AG04449 (cell line): ENCODE measurements at regions not wholly inside any gene's neighbourhood (a gene's known extent, or its start where the extent isn't known, plus 50 kb on each side); places are given as distances from the start of the nearest gene placed in this dataset.
"Not testable (repeated sequence)": the region's sequence is repeated elsewhere in the genome, so short reads cannot be mapped to it uniquely, and the experiment has no call there.

Experiments used
- CTCF ChIA-PET: fragments of 350-600 bp; formaldehyde crosslinking; extraction: SDS; loops from one replicate; lab custom pipeline; 2021; ENCODE audit warnings: antibody characterized with exemption; lab: Yijun Ruan, JAX
- POLR2A ChIA-PET: fragments of 400-600, 350-600 bp; formaldehyde crosslinking; extraction: SDS; loops from one replicate; lab custom pipeline; 2020; ENCODE audit warnings: antibody characterized with exemption, inconsistent platforms; lab: Yijun Ruan, JAX
- DNase-seq: peaks from one replicate; pipeline ENCODE4 v3.0.0-alpha.2; 2010; ENCODE audit warnings: low read depth, low spot score
- H3K4me3 ChIP-seq: 2 replicates; pipeline ENCODE4 v1.5.1; 2011; ENCODE audit warnings: low read depth, mild to moderate bottlenecking, control low read depth, low read length
- TF ChIP-seq, protein P1 (sequence below): IDR thresholded peaks from one replicate; pipeline ENCODE4 v1.5.1; 2011; ENCODE audit warnings: mild to moderate bottlenecking, moderate library complexity, low read length, control low read depth, inconsistent platforms; ENCODE audit not compliant: insufficient read depth; ENCODE audit errors: missing control alignments

- no peak overlapping the region for H3K4me3 ChIP-seq
- POLR2A ChIA-PET, result no interaction called here
- DNase-seq, result no peak
- CTCF ChIA-PET, result no interaction called here
- TF ChIP-seq, protein P1, sequence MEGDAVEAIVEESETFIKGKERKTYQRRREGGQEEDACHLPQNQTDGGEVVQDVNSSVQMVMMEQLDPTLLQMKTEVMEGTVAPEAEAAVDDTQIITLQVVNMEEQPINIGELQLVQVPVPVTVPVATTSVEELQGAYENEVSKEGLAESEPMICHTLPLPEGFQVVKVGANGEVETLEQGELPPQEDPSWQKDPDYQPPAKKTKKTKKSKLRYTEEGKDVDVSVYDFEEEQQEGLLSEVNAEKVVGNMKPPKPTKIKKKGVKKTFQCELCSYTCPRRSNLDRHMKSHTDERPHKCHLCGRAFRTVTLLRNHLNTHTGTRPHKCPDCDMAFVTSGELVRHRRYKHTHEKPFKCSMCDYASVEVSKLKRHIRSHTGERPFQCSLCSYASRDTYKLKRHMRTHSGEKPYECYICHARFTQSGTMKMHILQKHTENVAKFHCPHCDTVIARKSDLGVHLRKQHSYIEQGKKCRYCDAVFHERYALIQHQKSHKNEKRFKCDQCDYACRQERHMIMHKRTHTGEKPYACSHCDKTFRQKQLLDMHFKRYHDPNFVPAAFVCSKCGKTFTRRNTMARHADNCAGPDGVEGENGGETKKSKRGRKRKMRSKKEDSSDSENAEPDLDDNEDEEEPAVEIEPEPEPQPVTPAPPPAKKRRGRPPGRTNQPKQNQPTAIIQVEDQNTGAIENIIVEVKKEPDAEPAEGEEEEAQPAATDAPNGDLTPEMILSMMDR, result no peak
Measured at GRCh38 chr9:90147426-90147825, 495.2 kb downstream of the DIRAS2 start.

GRCh38 chr9:90156318-90156717 is 486.3 kb downstream of the DIRAS2 start:
- DNase-seq, result no peak
- TF ChIP-seq, protein P1, result no peak
- ChIA-PET CTCF (no interaction called here), POLR2A (no interaction called here)
- H3K4me3 ChIP-seq, result no peak overlapping the region

GRCh38 chr9:90162326-90162725 is 480.3 kb downstream of the DIRAS2 start:
- DNase-seq, result no peak
- ChIA-PET CTCF (no interaction called here), POLR2A (no interaction called here)
- TF ChIP-seq, protein P1, result no peak
- H3K4me3 ChIP-seq, result no peak overlapping the region

DNA sequence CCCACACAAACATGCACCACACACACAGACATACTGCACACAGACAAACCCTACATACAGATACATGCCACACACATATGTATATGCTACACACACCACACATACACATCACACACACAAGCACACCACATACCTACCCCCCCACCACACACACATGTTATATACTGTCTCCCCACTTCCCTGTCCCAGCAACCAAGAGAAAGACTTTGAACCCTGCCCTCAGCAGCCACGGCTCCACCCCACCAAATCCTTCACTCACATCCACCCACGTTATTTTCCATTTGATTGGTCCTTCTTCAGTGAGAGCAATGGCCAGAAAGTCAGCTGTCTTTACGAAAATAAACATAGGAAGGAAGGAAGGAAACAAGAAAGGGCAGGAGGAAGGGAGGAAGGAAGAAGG is 479.8 kb downstream of the DIRAS2 start:
- ChIA-PET POLR2A (no interaction called here), CTCF (no interaction called here)
- DNase-seq, result no peak
- TF ChIP-seq, protein P1, result no peak
- no peak overlapping the region for H3K4me3 ChIP-seq

GRCh38 chr9:90165281-90165680 is 477.3 kb downstream of the DIRAS2 start:
- DNase-seq, result no peak
- TF ChIP-seq, protein P1, result no peak
- POLR2A ChIA-PET, result no interaction called here
- CTCF ChIA-PET, result no interaction called here
- no peak overlapping the region for H3K4me3 ChIP-seq

DNA sequence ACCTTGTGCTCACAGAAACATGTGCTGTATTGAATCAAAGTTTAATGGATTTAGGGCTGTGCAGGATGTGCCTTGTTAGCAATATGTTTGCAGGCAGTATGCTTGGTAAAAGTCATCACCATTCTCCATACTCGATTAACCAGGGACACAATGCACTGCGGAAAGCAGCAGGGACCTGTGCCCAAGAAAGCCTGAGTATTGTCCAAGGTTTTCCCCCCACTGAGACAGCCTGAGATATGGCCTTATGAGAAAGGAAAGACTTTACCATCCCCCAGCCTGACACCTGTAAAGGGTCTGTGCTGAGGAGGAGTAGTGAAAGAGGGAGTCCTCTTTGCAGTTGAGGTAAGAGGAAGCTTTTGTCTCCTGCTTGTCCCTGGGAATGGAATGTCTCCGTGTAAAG is 476.2 kb downstream of the DIRAS2 start:
- CTCF ChIA-PET, POLR2A ChIA-PET, DNase-seq, H3K4me3 ChIP-seq: not testable (repeated sequence)

GRCh38 chr9:90167914-90168313 is 474.7 kb downstream of the DIRAS2 start:
- no peak overlapping the region for H3K4me3 ChIP-seq
- DNase-seq, result no peak
- ChIA-PET POLR2A (no interaction called here), CTCF (no interaction called here)
- TF ChIP-seq, protein P1, result no peak
